NB4 (cell line): ENCODE measurements at regions not wholly inside any gene's neighbourhood (a gene's known extent, or its start where the extent isn't known, plus 50 kb on each side); places are given as distances from the start of the nearest gene placed in this dataset.

Source experiments
- DNase-seq: peaks from one replicate; pipeline ENCODE4 v3.0.0; 2010; ENCODE audit warnings: low read depth
- H3K4me3 ChIP-seq: one replicate; pipeline ENCODE4 v1.5.1; 2011; ENCODE audit warnings: mild to moderate bottlenecking, low read depth, low read length, moderate library complexity
- CTCF ChIP-seq: IDR thresholded peaks from one replicate; pipeline ENCODE4 v1.5.1; 2012; ENCODE audit warnings: low read depth, low read length
- MAX ChIP-seq: IDR thresholded peaks from 2 replicates; pipeline ENCODE4 v1.6.1; 2011; ENCODE audit warnings: low read depth, low read length
- MYC ChIP-seq: IDR thresholded peaks from 2 replicates; pipeline ENCODE4 v1.6.1; 2011; ENCODE audit warnings: low read depth, low read length
- POLR2A ChIP-seq: IDR thresholded peaks from 2 replicates; pipeline ENCODE4 v1.6.1; 2011; ENCODE audit warnings: mild to moderate bottlenecking; ENCODE audit not compliant: insufficient read length; ENCODE audit errors: extremely low read depth

- no peak for DNase-seq
- TF ChIP-seq CTCF (no peak), POLR2A (no peak), MAX (no peak), MYC (no peak)
Observed at GRCh38 chrX:94435799-94436198, 761.8 kb downstream of the FAM133A start.

GRCh38 chrX:94454159-94454558 is 780.2 kb downstream of the FAM133A start:
- DNase-seq = no peak
- H3K4me3 ChIP-seq = no peak overlapping the region
- TF ChIP-seq MYC (no peak), POLR2A (no peak), CTCF (no peak), MAX (no peak)

More at GRCh38 chrX:94435799-94436198, 761.8 kb downstream of the FAM133A start:
- no peak overlapping the region for H3K4me3 ChIP-seq

DNA sequence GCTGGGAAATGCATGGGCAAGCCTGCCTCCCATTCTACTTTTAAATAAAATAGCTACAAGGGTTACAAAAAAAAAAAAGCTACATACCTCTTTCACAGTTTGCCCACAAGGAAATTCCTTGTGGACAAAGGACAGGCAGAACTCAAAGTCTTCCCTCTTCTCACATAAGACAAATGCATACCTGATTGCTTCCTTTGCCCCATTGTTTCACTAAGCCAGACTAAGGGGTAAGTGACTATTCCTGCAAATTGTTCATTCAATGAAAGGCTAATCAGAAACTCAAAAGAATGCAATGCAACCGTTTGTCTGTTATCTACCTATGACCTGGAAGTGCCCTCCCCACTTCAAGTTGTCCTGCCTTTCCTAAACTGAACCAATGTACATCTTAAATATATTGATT is 780.6 kb downstream of the FAM133A start:
- no peak for DNase-seq
- TF ChIP-seq CTCF (no peak), POLR2A (no peak), MYC (no peak), MAX (no peak)

DNA sequence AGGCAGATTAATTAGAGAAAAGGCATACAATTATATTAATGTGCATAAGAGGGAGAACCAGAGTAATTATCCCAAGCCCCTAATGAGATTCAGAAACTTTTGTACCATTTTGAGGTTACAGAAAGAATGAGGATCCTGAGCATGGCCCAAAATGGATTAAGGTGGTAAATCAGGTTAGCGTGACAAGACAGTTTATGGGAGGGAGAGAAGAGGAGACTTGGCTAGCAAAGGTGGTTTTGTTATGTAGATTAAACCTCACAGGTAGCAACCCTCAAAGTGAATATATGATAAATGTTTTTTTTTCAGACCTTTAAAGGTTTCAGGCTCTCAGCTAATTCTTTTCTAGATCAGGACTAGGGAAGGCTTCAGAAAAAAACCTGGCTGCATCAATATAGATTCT is 781.8 kb downstream of the FAM133A start:
- no peak overlapping the region for H3K4me3 ChIP-seq
- DNase-seq = no peak
- TF ChIP-seq MAX = no peak
- no peak for TF ChIP-seq CTCF
- no peak for TF ChIP-seq MYC
- no peak for TF ChIP-seq POLR2A

More for the DNA sequence above, 780.6 kb downstream of the FAM133A start:
- no peak overlapping the region for H3K4me3 ChIP-seq

DNA sequence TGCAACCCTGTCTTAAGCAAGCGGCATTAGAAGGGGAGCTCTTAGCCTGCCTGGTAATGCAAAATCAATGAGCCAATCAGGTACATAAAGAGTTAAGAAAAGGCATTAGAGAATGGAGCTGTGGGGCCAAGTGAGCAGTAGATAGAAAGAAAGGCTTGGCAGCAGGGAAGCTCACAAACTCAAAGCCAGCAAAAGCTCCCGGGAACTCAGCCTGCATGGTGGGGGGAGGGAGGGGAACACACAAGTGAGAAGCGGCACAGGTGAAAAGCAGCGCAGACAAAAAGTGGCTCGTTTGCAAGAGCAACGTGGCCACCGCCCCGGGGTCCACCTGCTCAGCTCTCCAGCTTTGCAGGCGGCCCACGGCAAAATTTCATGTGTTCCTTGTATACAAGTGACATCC is 818.5 kb downstream of the FAM133A start:
- TF ChIP-seq MYC = no peak
- no peak for TF ChIP-seq POLR2A
- no peak for TF ChIP-seq CTCF
- TF ChIP-seq MAX = no peak
- no peak overlapping the region for H3K4me3 ChIP-seq
- DNase-seq = no peak

GRCh38 chrX:94493405-94493804 is 819.4 kb downstream of the FAM133A start:
- H3K4me3 ChIP-seq = no peak overlapping the region
- TF ChIP-seq POLR2A = no peak
- TF ChIP-seq MYC = no peak
- TF ChIP-seq MAX = no peak
- no peak for TF ChIP-seq CTCF
- no peak for DNase-seq
